HL-60/S4 treated with phorbol 12-myristate 13-acetate at 8.2 ng/mL for 4 days and 3 days (cell line): ENCODE measurements at regions not wholly inside any gene's neighbourhood (a gene's known extent, or its start where the extent isn't known, plus 50 kb on each side); places are given as distances from the start of the nearest gene placed in this dataset.

Source experiments
- in situ Hi-C: fragments of 300-500 bp; cut with MboI; formaldehyde crosslinking; loops from 2 replicates; pipeline ENCODE4 v1.15.0; 2022; ENCODE audit warnings: low sequenced_read_pairs

DNA sequence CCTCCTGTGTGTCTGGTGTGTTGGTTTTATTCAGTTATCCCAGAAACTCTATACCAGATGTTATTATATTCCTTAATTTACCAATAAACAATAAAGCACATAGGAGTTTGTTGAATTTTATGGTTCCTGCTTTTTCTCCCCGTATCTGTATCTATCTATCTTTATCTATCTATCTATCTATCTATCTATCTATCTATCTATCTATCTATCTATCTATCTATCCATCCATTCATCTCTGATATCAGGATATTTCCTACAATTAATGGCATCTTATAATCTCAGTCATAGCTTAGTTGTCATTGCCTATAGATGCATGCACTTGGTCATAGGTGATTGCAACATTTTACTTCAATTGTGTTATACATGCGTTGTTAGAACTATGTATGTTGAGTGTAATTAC lies 500.2 kb upstream of the ZEB2 start:
- in situ Hi-C loops = no loop called here

DNA sequence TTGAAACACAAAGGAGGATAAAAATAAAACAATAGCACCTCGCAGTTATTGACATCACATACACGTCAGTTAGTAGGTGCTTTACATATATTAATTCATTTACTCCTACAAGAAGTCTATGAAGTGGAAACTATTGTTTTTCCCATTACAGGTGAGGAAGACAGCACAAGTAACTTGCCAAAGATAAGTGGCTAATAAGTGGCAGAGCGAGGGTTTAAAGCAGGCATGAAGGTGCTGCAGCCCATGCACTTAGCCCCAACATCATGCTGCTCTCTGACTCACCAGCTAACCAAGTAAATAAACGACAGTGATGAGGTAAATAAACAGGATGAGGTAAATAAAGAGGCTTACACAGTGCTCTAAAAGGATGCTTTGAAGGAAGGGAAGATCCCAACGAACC lies 498.6 kb upstream of the ZEB2 start:
- in situ Hi-C loops = no loop called here

- in situ Hi-C loops = no loop called here
Measured at GRCh38 chr2:145017149-145017548, 497.2 kb upstream of the ZEB2 start.

GRCh38 chr2:145016711-145017110 lies 496.8 kb upstream of the ZEB2 start:
- in situ Hi-C loops = no loop called here

GRCh38 chr2:145015561-145015960 lies 495.6 kb upstream of the ZEB2 start:
- in situ Hi-C loops = no loop called here

GRCh38 chr2:145012806-145013205 lies 492.9 kb upstream of the ZEB2 start:
- in situ Hi-C loops = no loop called here

DNA sequence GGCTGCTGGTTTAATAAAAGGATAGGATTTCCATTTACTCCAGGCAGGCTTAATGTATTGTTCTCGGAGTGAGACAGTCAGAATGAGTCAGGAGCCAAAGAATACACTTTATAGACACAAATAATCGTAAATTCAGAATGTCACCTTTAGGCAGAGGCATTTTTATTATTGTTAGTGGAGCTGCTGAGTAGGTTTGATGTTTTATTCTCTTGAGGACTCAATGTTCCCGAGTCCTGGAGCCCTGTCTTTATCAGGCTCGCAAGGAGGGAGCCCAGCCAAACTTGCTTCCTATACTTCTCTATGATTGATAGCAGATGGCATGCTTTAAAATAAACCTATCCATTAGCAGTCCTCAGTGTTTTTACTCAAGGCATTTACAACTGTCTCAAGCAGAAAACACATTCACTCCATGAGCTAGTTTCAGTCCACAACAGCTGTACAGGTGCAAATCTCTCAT lies 492.3 kb upstream of the ZEB2 start:
- in situ Hi-C loops = no loop called here

GRCh38 chr2:145010635-145011034 lies 490.7 kb upstream of the ZEB2 start:
- in situ Hi-C loops = no loop called here

- in situ Hi-C loops = no loop called here
Measured at GRCh38 chr2:145007960-145008263, 488.0 kb upstream of the ZEB2 start.

- in situ Hi-C loops = no loop called here
Measured at GRCh38 chr2:145007093-145007959, 487.4 kb upstream of the ZEB2 start.

DNA sequence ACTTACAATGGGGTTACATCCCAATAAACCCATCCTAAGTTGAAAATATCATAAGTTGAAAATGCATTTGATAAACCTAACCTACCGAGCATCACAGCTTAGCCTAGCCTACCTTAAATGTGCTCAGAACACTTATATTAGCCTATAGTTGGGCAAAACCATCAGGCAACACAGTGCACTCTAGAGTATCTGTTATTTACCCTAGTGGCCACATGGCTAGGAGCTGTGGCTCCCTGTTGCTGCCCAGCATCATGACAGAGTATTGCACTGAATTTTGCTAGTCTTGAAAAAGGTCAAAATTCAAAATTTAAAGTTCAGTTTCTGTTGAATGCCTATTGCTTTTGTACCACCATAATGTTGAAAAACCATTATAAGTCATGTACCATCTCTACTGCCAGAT lies 482.7 kb upstream of the ZEB2 start:
- in situ Hi-C loops = no loop called here

DNA sequence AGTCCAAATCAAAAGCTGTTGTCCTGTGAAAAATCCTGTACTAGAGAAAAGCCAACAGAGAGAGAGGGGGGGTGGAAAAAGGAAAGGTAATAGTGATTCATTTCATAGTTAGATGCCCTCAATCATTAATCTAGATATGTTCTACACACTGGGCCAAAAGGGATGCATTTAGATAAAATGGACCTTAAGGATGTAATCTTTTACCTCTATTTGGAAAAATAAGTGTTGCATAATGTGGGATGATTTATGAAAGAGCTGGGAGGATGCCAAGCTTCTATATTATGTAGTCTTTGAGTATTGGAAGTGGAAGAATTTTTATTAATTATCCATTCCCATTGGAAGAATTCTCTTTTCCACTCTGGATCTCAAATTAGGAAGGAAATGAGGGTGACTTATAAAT lies 480.5 kb upstream of the ZEB2 start:
- in situ Hi-C loops = no loop called here

- in situ Hi-C loops = no loop called here
Measured at GRCh38 chr2:144999936-145000335, 480.0 kb upstream of the ZEB2 start.

DNA sequence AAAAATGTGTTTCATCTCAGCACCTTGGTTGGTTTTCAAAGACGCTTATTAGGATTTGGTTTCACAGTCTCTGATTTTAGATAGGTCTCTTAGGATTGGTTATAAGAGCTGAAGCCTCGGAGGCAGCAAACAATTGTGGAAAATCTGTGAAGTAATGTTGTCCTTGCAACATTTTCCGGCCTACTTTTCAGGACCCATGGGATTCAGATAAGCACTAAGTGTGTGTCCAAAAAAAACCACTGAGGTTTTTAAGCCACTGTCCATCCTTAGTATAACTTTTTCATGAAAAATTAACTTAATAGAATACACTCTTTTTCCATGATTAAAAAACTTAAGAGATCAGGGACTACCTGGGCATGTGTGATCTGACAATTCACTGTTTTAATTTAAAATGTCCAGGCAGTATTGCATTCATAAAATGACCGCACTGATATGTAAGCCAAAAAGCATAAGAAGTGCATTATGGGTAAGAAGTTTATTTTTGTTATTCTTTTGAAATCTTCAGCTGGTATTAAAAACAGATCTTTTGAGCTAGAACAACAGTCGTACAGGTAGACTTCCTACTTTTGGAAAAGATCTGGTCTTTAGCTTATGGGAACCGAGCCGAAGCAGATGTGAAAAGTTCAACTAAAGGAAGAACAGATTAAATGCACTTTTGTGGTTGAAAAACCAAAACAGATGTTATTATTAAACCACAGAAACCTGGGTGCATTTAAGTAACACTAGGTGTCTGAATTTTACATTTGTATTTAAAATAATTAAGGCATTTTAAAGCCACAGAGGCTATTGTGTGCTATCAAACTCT lies 479.4 kb upstream of the ZEB2 start:
- in situ Hi-C loops = no loop called here

- in situ Hi-C loops = no loop called here
Measured at GRCh38 chr2:144998435-144998834, 478.5 kb upstream of the ZEB2 start.

DNA sequence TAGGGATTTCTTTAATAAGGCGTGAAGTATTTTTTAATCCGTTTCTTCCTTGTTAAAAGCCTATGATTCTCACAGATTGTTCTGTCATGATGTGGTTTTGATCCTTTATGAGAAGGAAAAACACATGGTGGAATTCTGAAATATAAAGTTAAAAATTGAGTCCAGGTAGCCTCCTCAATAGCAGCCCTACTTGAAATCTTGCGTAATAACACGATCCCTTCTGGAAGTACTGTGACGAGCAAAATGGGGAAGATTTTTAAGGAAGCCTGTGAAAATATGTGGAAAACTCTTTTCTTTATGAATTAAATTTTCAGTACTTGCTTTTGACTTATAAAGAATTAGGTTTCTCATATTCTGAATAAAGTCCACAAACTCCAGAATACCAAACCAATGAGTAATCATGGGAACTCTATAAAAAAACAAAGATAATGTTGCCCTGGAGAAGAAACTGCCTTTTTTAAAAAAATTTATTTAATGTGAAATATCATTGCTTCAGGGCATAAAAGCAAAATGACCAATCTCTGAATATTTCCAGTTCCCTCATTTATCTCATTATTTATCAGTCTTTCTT lies 476.4 kb upstream of the ZEB2 start:
- in situ Hi-C loops = no loop called here

- in situ Hi-C loops = no loop called here
Measured at GRCh38 chr2:144995482-144995881, 475.6 kb upstream of the ZEB2 start.

- in situ Hi-C loops = no loop called here
Measured at GRCh38 chr2:144990661-144991060, 470.7 kb upstream of the ZEB2 start.

DNA sequence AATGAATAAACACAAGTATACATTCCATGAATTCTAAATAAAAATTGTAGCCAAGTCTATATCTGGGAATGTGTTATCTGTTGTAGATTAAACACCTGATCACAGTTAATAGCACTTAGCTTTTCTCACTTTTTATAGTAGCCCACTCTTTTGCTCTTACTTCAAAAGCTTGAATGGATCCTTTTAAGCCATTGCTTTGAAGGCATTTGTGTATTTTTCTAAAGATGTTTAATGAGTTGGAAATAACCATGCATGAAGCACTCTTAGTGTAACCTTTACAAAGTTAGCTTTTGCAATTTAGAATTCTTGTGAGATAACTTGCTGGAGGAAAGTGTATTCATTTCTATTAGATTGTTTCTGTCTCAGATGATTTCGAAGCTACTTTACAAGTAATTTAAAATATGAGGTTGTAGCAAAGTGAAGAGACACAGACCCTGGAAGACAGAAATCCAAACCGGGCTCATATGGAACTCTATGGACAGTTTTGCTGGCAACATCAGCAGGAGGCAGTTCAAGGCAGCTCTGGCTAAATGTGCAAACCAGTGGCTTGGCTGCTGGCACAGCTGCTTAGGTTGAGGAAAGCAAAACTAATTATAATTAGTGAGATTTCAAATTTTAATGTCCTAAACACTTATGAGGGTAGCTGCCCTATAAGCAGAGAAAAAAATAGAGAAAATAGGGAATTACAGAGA lies 469.8 kb upstream of the ZEB2 start:
- in situ Hi-C loops = no loop called here

DNA sequence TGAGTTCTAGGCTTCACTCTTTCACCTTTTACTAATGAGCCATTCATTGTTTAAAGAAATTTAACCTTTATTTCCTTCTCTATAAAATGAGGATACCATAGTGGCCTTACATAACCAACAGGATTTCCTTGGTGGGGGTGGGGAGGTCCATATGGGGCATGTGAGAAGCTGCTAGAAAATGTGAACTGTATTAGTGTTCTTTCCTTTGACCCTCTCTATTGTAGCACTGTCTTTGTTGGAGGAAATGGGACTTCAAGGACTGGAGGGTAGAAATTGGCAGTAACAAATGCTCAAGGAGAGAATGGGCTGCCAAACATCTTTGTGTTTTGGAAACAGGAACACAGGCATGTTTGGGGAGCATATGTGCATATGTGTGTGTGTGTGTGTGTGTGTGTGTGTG lies 468.7 kb upstream of the ZEB2 start:
- in situ Hi-C loops = no loop called here

DNA sequence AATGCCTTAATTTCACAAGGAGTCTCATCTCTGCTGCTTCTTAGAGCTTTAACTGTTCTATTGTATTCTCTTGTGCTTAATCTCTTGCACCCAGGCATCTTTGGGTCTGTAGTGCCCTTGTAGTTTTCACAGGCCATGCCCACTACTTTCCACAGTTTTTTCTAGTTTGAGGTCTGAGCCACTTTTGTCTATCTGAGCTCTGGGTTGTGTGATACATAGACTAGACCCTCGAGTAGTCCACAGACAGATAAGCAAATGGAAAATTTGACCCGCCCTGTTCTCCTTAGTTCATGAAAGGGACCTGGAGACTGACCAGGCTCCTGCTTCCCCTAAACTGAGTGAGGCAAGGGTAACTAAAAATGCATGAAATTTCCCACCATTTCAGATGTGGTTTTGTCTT lies 466.8 kb upstream of the ZEB2 start:
- in situ Hi-C loops = no loop called here
